ENCODE measurements at regions not wholly inside any gene's neighbourhood (a gene's known extent, or its start where the extent isn't known, plus 50 kb on each side); places are given as distances from the start of the nearest gene placed in this dataset.

GRCh38 chr3:127365163-127365798, 77.4 kb upstream of the PRR20G start:
- TF ChIP-seq, protein P1, sequence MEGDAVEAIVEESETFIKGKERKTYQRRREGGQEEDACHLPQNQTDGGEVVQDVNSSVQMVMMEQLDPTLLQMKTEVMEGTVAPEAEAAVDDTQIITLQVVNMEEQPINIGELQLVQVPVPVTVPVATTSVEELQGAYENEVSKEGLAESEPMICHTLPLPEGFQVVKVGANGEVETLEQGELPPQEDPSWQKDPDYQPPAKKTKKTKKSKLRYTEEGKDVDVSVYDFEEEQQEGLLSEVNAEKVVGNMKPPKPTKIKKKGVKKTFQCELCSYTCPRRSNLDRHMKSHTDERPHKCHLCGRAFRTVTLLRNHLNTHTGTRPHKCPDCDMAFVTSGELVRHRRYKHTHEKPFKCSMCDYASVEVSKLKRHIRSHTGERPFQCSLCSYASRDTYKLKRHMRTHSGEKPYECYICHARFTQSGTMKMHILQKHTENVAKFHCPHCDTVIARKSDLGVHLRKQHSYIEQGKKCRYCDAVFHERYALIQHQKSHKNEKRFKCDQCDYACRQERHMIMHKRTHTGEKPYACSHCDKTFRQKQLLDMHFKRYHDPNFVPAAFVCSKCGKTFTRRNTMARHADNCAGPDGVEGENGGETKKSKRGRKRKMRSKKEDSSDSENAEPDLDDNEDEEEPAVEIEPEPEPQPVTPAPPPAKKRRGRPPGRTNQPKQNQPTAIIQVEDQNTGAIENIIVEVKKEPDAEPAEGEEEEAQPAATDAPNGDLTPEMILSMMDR (conservative IDR thresholded peaks at IDR 0.05): no peak
- H3K27me3 Mint-ChIP-seq (ENCODE audit: low read depth): peaks cover 11% of the 10 kb centered on the region

More at GRCh38 chr3:127365163-127365798, 77.4 kb upstream of the PRR20G start:
- no peak overlapping the region for H2AK5ac ChIP-seq (ENCODE audit: insufficient read length, low read length)
- DNase-seq: no peak
- no peak overlapping the region for H3K4ac ChIP-seq (ENCODE audit: low read depth, low read length)
- H3K79me1 ChIP-seq (ENCODE audit: insufficient read depth, low read depth, low read length, poor library complexity, severe bottlenecking): no peaks in the 10 kb centered on the region
- H3K4me1 Mint-ChIP-seq: peaks cover 9 to 28% of the 10 kb centered on the region in 2 experiments
- H3K4me2 ChIP-seq (ENCODE audit: insufficient read depth, insufficient read length, low read length): no peak overlapping the region
- WGBS (ENCODE audit: extremely low coverage, insufficient read length, low lambda C conversion rate): no CpG with 5 or more reads among the region's 7 CpGs
- H3K36me3 Mint-ChIP-seq (ENCODE audit: insufficient read depth in 1 of 3, low read depth in 3 of 3): no peaks in the 10 kb centered on the region
- no peaks in the 10 kb centered on the region for H3K9me3 ChIP-seq (ENCODE audit: control insufficient read depth, low read depth, low read length)
- no peak overlapping the region for H3K18ac ChIP-seq (ENCODE audit: insufficient read length, low read depth, low read length)
- H2BK12ac ChIP-seq (ENCODE audit: insufficient read length, low read depth, low read length): no peak overlapping the region
- no peak overlapping the region for H3T11ph ChIP-seq (ENCODE audit: low read length)
- H4K8ac ChIP-seq (replicated peaks; ENCODE audit: insufficient read length, low read depth, low read length): no peak overlapping the region
- H3K79me2 ChIP-seq (ENCODE audit: insufficient read depth, low read length): no peaks in the 10 kb centered on the region
- no peak overlapping the region for H3K23ac ChIP-seq (ENCODE audit: insufficient read length, low read depth, low read length)
- no peaks in the 10 kb centered on the region for H3K4me1 ChIP-seq (ENCODE audit: insufficient read depth, low read length)
- H2BK120ac ChIP-seq (ENCODE audit: low read depth, low read length, poor library complexity, severe bottlenecking): no peak overlapping the region
- H3K27me3 ChIP-seq (ENCODE audit: insufficient read depth, low read length): no peaks in the 10 kb centered on the region
- no peak overlapping the region for H3K27ac Mint-ChIP-seq
- no peak overlapping the region for H2BK15ac ChIP-seq (ENCODE audit: low read depth, low read length)
- no peak overlapping the region for H3K27ac ChIP-seq (ENCODE audit: insufficient read length, low read depth, low read length)
- no peak overlapping the region for H4K91ac ChIP-seq (ENCODE audit: insufficient read length, low read depth, low read length)
- H3K56ac ChIP-seq (ENCODE audit: insufficient read length, low read depth, low read length): no peak overlapping the region
- H2BK20ac ChIP-seq (ENCODE audit: low read depth, low read length, poor library complexity, severe bottlenecking): no peak overlapping the region
- H2BK5ac ChIP-seq (ENCODE audit: insufficient read length, low read length): no peak overlapping the region
- H2AFZ ChIP-seq (ENCODE audit: low read length): no peak overlapping the region
- no peak overlapping the region for H4K5ac ChIP-seq (ENCODE audit: insufficient read length, low read depth, low read length)
- no peak overlapping the region for H3K9ac ChIP-seq (ENCODE audit: extremely low read depth, insufficient read length, low read length)
- no peaks in the 10 kb centered on the region for H4K20me1 ChIP-seq (ENCODE audit: control insufficient read depth, insufficient read depth, insufficient read length)
- H3K14ac ChIP-seq (ENCODE audit: insufficient read depth, low read length): no peak overlapping the region
- H3K4me3 Mint-ChIP-seq: no peak overlapping the region
- H3K9me3 Mint-ChIP-seq: no peaks in the 10 kb centered on the region
- H3K23me2 ChIP-seq (ENCODE audit: insufficient read length, low read depth, low read length, poor library complexity, severe bottlenecking): no peaks in the 10 kb centered on the region
